Activated CD8-positive, alpha-beta memory T cell treated with anti-CD3 and anti-CD28 coated beads, Interleukin-2, amount 50 U/mL, for 48 hours (primary cell): ENCODE measurements at regions not wholly inside any gene's neighbourhood (a gene's known extent, or its start where the extent isn't known, plus 50 kb on each side); places are given as distances from the start of the nearest gene placed in this dataset.
"Not testable (repeated sequence)": the region's sequence is repeated elsewhere in the genome, so short reads cannot be mapped to it uniquely, and the experiment has no call there.

Source experiments
- DNase-seq: peaks from one replicate; pipeline ENCODE4 v3.0.0-alpha.2; 2020

DNA sequence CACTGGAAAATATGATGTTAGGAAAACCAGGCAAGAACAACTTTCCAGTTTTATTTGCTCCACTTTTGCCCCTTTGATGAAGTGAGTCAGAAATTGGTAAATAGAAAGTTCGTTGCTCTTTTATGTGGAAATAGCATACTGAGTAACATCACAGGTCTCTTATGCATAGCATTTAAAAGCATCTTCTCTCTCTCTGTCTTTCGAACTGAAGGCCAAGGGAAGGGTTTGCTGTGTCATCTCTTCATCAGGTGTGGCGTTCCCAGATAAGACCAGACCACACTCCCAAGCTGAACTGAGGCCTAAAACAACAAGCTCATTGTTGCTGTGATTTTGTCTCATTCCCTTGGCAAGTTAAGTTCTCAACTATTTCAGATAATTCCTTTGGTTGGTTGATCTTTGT is 131.8 kb upstream of the GRB10 start:
- DNase-seq: no peak

DNA sequence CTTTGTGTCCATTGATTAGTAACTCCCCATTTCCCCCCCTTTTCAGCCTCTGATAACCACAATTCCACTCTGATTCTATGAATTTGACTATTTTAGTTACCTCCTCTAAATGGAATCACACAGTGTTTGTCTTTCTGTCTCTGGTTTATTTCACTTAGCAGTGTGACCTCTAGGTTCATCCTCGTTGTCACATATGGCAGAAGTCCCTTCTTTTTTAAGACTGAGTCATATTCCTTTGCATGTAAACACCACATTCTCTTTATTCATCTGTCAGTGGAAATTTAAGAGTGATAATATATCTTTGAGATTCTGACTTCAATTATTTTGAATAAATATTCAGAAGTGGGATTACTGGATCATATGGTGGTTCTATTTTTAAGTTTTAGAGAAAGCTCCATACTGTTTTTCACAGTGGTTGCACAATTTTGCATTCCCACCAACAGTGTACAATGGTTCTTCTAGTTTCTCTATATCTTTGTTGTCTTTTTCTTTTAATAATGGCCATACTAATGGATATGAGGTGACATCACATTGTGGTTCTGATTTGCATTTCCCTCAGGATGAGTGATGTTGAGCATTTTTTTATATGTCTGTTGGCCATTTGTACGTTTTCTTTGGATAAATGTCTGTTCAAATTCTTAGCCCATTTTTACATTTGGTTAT is 126.1 kb upstream of the GRB10 start:
- no peak for DNase-seq

DNA sequence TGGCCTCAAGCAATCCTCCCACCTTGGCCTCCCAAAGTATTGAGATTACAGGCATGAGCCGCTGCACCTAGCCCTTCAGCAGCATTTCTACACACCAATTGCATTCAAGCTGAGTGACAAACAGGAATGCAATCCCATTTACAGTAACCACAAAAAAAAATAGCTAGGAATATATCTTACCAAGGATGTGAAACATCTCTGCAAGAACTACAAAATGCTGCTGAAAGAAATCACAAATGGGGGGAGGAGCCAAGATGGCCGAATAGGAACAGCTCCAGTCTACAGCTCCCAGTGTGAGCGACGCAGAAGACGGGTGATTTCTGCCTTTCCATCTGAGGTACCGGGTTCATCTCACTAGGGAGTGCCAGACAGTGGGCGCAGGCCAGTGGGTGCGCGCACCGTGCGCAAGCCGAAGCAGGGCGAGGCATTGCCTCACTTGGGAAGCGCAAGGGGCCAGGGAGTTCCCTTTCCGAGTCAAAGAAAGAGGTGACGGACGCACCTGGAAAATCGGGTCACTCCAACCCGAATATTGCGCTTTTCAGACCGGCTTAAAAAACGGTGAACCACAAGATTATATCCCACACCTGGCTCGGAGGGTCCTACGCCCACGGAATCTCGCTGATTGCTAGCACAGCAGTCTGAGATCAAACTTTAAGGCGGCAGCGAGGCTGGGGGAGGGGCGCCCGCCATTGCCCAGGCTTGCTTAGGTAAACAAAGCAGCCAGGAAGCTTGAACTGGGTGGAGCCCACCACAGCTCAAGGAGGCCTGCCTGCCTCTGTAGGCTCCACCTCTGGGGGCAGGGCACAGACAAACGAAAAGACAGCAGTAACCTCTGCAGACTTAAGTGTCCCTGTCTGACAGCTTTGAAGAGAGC is 116.1 kb upstream of the GRB10 start:
- DNase-seq: not testable (repeated sequence)

DNA sequence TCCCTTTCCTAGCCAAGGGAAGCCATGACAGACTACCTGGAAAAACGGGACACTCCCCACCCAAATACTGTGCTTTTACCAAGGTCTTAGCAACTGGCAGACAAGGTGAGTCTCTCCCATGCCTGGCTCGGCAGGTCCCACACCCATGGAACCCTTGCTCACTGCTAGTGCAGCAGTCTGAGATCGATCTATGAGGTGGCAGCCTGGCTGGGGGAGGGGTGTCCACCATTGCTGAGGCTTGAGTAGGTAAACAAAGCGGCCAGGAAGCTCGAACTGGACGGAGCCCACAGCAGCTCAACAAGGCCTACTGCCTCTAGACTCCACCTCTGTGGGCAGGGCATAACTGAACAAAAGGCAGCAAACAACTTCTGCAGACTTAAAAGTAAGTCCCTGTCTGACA is 104.4 kb upstream of the GRB10 start:
- DNase-seq: not testable (repeated sequence)

DNA sequence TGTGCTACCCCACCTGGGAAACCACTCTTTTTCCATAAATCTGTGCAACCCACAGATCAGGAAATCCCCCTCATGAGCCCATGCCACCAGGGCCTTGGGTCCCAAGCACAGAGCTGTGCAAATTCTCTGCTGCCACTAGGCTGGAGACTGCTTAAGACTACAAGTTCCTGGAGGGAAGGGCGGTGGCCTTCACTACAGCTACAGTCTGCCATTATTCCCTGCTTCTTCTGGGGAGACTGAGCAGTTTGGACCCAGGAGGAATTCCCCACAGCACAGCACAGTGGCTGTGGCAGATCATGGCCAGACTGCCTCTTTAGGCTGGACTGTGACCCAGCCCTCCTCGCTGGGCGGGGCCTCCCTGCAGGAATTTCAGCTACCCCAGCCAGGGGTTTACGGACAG is 89.7 kb upstream of the GRB10 start:
- DNase-seq: no peak

DNA sequence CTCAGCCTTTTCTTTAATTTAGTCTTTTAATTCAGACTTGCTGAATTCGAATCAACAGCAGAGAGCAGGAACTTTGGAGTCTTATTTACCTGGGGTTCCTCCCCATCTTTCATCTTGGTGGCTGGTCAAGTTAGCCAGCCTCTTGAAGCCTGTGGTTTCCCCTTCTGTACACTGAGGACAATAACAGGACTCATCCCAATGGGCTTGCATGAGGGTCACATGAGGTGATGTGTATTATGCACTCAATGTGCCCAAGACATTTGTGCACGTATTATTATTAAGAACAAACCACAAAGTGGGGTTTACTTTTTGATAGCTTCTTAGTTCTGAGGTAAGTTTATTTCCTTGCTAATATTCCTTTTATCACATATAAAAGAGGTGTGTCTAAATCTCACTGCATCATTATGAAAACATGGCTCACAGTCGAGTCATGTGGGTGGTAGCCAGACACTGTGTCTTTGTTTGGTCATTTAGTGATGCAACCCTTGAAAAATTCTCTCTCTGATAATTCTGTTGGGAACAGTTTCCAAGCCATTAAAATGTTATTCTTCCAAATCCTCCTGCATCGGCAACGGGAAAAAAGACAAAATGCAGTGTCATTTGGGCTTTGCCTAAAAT is 86.5 kb upstream of the GRB10 start:
- no peak for DNase-seq

DNA sequence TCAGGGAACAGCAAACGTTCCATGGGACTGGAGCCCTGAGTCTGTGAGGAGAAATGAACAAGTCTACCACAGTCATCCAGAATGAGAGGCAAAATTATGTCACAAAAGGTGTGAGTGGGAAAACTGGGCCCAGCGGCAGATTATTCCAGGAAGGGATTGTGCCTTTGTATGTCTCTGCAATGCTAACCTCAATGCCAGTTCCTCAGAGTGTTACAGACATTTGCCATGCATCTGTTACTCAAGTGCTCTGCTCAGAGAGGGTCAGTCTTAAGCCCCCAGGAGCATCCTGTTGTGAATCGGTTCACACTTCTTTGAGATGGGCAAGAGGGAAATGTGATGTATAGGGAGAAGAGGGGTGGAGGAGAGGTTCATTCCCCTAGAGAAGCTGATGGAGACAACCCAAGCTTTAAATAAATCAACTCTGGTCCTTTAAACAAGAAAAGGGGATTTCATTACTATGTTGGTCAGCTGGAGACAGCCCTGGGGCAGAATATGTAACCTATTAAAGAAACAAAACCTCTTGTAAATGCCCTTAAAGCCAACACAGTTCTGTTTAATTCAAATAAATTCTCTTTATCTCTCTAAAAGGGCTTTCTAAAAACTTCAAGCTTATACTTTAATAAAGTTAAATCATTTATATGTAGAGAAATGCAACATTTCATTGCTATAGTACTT is 85.9 kb upstream of the GRB10 start:
- no peak for DNase-seq

GRCh38 chr7:50867034-50867356 is 84.3 kb upstream of the GRB10 start:
- DNase-seq: no peak

- DNase-seq: no peak
Observed at GRCh38 chr7:50866343-50867033, 83.8 kb upstream of the GRB10 start.

GRCh38 chr7:50865450-50865849 is 82.8 kb upstream of the GRB10 start:
- no peak for DNase-seq

- no peak for DNase-seq
Observed at GRCh38 chr7:50864694-50865093, 82.0 kb upstream of the GRB10 start.

DNA sequence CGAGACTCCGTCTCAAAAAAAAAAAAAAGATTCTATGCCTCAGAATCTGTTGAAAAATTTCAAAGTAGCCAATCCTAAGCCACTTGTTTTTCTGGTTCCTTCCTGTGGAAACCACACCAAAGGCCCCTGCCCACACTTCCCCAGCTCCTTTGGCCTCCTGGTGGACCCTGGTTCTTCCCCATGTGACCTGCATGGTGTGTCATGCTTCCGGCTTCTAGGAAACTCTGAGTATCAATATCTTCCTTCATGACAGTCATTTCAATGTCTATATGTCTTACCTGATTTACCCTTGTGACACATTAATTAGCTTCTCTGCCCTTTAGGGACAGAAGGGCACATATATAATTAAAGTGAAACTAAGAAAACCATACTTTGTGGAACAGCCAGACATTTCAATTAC is 80.4 kb upstream of the GRB10 start:
- no peak for DNase-seq

DNA sequence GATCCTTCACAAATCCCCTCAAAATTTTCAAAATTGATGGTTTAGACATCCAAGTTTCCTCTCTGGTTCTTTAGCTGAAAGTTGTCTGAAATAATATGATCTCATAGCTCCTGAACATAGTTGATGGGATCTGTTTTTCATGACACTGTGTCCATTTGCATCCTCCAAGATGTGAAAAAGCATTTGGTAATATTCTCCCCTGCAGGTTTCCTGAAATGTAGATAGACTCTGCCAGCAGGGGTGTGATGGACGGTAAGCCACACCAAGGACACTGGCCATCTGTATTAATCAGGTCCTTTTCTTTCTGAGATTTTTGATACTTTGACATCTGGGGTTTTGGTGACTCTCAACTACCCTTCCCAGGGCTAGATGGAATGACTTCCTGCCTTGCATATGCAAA is 79.6 kb upstream of the GRB10 start:
- no peak for DNase-seq

- DNase-seq: no peak
Observed at GRCh38 chr7:50860598-50860997, 77.9 kb upstream of the GRB10 start.

- no peak for DNase-seq
Observed at GRCh38 chr7:50860174-50860573, 77.5 kb upstream of the GRB10 start.

GRCh38 chr7:50858528-50859245 is 76.0 kb upstream of the GRB10 start:
- DNase-seq: no peak

DNA sequence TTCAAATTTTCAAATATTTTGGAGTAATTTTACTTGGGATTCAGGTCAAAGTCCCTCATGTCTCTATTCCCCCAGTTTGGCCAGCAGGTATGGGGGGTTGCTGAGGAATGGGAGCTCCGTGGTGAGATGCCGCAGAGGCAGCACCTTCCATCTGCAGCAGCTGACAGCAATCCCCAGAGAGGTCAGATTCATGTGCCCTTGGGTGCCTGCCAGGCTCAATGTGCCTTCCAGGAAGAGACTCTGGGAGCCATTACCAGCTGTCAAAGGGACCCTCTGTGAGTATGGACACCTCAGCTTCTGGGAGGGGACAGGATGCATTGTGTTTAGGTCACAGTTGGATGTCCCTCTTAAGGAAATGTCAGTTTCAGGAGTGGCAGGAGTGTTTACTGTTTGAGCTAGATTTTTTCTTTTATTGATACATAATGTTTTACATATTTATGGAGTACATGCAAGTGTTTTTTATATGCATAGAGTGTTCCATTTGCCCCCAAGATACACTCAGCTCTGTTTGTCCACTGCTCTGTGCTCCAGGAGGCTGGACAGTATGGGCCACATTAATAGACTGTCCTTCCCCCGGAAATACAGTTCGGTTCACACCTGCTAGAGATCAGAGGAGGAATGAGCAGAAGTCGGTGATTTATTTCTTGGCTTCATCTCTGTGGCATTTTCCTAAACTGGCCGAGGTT is 75.3 kb upstream of the GRB10 start:
- no peak for DNase-seq

DNA sequence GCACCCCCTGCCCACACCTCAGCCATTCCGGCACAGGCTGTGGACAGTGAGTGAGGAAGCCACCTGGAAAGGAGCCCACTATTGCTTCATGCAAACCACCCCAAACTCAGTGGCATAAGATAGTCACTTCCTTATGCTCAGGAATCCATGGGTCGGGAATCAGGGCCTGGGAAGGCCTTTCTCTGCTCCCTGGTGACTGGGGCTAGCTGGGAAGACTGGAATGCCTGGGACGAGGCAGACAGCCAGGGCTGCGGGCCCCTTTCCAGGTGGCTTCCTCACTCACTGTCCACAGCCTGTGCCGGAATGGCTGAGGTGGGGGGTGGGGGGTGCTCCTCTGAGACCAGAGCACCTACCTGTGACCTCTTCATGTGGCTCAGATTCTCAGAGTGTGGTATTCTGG is 74.1 kb upstream of the GRB10 start:
- no peak for DNase-seq

GRCh38 chr7:50856231-50856630 is 73.5 kb upstream of the GRB10 start:
- DNase-seq: no peak

DNA sequence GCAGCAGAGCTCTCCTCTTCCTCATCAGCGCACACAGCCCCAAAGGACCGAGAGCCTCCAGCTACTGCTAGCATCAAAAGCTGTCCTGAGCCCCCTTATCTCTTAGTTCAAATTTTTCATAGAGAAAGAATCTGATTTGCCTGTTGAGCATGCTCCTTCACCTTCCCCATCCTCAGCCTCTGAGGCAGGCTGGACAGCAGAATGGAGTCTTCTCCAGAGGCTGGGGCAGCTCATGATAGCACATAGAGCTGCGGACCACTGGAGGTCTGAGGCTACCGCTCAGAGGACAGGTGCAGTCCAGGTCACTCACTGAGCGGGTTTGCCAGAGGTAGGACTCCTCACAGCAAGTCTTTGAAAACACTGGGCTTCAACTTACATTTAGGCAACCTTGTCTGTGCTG is 72.8 kb upstream of the GRB10 start:
- no peak for DNase-seq

GRCh38 chr7:50854831-50855230 is 72.1 kb upstream of the GRB10 start:
- no peak for DNase-seq

DNA sequence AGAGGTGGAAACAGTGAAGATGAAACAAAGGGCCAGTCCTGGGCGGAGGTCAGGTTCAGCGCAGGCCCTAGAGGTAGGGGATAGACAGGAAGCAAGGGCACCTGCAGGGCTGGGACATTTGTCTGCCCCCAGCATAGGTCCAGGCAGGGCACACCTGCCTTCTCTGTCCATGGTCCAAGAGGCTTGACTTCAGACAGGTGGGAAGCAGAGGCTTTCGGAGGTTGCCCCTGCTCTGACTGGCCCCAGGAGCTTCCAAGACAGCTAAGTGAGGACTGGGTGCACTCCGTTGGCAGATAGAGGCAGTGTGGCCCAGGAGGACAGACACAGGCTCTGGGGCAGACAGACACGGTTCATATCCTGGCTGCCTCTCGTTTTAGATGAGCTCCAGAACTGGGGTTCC is 71.6 kb upstream of the GRB10 start:
- DNase-seq: no peak
